ENCODE measurements at regions not wholly inside any gene's neighbourhood (a gene's known extent, or its start where the extent isn't known, plus 50 kb on each side); places are given as distances from the start of the nearest gene placed in this dataset.

DNA sequence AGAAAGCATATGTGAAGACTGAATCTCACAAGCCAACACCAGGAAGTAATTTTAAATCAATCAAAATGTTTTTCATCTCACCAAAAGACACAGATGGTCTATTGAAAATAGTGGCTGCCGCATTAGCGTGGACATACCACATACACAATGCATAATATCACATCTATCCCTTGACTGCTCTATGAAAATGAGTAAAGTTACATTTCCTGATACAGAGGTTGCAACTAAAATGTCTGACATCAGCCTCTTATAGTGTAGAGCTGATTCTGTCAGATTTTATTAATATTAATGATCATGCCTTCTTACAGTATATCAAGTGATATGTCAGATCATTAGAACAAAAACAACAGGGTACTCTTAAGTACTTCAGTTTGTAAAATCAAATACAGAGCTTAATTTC is 339.8 kb upstream of the EPHA7 start:
- intact Hi-C loops (cut with DNase I) = no loop called here
- no peak for DNase-seq (ENCODE audit: low spot score)

DNA sequence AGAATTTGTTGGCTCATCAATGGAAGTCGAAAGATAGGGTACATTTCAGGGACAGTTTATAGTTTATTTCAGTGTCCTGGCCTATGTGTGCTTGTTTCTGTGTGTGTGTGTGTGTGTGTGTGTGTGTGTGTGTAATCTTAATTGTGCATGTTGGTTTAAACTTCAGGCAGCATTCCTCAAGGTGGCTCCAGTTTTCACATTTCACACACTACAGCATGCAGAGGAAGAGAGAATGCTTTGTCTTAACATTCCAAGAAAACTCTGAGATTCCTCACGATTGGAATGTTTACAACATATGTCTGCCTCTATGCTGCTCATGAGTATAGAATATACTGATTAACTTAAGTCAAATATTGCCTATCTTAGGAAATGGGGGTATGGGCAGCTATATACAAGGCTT is 332.6 kb upstream of the EPHA7 start:
- no peak for DNase-seq (ENCODE audit: low spot score)
- intact Hi-C loops (cut with DNase I) = no loop called here

DNA sequence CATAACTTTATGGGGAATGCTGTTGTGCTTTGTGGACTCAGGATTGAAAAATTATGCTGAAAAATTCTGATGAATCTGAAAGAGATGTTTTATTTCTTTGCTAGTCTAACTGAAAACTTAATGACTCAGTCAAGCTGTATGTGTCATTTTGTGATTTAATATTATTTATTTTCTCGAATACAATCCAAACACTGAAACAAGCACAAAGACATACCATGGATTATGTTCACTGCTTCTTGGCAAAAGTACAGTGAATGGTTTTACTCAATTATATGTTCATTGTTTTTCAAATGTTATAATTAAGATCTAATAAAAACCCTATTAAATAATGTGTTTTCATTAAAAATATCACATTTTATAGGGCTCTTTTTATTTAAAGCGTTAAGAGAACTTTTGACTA is 330.6 kb upstream of the EPHA7 start:
- intact Hi-C loops (cut with DNase I) = no loop called here
- no peak for DNase-seq (ENCODE audit: low spot score)

DNA sequence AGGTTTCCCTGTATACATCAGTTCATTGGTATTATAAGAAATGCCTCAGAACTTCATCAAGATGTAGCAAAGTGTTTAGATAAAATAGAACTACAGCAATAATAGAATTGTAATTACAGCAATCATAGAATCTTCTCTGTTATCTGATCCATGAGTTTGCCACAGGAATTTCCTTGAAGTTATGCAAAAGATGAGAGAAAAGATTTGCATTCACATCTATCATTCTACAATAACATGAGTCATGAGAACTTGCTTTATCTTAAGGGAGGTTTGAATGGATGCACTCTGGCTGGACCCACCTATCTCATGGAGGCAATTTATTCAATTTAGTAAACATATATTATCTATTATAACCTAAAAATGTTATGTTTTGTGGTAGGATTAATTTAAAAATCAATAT is 329.8 kb upstream of the EPHA7 start:
- DNase-seq (ENCODE audit: low spot score) = no peak
- intact Hi-C loops (cut with DNase I) = no loop called here

DNA sequence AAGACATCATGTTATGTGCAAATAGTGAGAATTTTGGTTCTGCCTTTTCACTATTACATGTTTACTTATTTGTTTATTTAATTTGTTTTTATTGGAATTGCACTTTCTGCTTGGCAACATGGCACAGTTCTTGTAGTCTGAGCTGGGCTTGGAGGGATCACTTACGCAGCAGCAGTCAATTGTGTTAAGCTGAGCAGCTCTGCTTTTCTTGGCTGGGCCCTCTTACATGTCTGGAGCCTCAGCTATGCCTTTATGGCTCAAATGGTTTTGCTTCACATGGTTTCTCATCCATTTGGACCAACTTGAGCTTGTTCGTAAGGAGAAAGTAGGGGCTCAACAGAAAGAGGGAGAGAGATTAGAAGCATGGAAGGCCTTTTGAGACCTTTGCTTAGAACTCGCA is 327.5 kb upstream of the EPHA7 start:
- no peak for DNase-seq (ENCODE audit: low spot score)
- intact Hi-C loops (cut with DNase I) = no loop called here

DNA sequence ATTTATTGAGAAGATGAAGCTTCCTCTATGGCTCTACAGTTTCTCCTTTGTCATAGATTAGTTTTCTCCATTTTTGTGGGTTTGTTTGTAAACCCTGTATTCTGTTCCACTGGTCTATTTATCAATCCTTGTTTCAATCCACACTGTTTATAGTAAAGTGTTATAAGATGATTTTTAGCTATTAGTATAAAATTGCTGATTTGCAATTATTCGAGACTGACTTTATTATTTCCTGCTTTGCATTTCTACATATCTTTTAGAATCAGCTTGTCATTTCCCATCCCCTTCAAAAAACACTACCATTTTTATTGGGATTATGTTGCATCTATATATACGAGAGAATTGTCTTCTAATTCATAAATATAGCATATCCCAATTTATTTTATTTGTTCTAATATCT is 325.9 kb upstream of the EPHA7 start:
- DNase-seq (ENCODE audit: low spot score) = no peak
- intact Hi-C loops (cut with DNase I) = no loop called here

DNA sequence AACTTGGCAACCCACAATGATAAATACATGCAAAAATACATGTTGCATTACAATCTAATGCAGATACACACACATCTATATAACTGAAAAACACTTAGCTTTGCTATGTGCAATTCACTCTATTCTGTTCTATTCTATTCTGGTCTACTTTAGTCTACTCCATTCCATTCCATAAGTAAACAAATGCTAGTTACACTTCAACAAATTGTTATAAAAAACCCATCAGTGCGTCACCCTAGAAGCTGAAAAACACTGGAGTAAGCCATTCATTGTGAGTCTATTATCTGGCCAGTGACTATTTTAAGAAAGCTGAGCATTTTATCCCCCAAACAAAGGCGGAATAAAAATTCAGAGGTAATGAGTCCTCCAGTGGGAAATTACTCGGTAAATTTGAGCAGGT is 315.7 kb upstream of the EPHA7 start:
- intact Hi-C loops (cut with DNase I) = no loop called here

DNA sequence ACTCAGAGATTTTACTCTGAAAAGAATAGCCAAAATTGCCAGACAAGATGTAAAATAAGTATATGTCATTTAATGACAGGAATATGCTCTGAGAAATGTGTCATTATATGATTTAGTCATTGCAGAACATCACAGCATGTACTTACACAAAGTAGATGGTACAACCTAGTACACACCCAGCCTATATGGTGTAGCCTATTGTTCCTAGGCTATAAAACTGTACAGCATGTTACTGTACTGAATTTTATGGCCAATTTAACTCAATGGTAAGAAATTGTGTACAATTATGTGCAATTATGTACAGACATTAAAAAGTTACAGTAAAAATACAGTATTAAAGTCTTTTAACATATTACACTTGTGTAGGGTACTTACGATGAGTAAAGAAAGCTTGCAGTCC is 311.9 kb upstream of the EPHA7 start:
- intact Hi-C loops (cut with DNase I) = no loop called here

More for the DNA sequence above, 315.7 kb upstream of the EPHA7 start:
- no peak for DNase-seq (ENCODE audit: low spot score)

DNA sequence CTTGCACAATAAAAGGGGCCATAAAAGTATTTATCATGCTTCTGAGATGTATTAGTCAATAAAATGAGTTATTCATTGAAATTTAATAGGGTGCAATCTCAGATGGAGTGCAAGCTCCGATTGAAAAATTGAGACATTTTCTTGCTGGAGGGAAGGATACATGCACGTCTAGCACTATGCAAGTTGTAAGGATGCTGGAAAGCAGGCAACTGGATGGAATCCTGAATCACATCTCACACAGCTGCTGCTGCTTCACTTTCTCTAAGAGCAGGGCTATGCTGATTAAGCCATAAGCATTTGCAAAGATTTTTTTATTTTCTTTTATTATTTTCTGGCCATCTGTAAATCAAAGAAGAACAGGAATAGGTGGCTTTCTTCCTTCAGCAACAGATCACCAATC is 308.8 kb upstream of the EPHA7 start:
- no peak for DNase-seq (ENCODE audit: low spot score)
- intact Hi-C loops (cut with DNase I) = no loop called here

More for the DNA sequence above, 311.9 kb upstream of the EPHA7 start:
- no peak for DNase-seq (ENCODE audit: low spot score)

DNA sequence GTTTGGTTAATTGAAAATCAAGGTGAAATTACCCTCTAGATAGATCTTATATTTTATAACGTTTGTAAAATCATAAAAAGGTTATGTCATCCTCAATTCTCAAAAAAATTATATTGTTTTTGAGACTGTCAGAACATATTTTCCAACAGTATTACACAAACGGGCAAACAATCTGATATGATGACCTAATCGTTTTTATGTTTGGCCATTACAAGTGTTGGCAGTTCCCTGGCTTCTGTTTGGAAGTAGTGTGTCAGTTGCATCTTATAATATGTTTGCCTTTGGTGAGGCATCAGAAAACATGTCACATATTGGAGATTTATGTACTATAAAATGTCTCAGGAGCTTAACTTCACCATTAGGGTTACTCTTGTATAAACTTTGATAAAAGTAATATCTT is 308.1 kb upstream of the EPHA7 start:
- intact Hi-C loops (cut with DNase I) = no loop called here
- no peak for DNase-seq (ENCODE audit: low spot score)

DNA sequence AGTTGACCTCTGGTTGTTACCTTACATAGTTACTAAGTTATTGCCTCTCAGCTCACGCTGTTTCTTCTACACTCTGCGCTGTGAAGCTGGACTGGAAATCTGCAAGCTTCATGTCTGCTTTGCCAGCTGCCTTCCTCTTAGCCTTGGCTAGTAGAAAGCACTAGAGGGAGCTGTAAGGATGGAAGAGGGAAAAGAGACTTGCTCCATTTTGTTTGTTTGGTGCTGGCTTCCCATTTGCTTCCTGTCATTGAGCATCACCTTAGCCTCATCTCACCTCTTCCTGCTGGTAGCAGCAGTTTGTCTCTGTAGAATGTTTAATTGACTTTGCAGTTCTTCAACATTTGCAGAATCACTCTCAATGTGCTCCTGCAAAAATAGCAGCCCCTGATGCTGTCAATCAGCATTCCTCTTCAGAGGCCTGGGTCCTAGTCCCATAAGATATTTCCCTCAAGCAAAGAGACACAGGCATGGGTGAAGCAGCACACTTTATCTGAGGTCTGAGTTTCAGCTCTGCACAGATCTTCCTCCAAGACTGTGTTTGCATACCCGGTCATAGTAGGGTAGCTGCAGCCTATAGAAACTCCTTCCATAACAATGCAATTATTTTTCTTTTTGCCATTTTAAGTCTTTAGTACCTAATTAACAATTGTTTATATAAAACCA is 302.2 kb upstream of the EPHA7 start:
- intact Hi-C loops (cut with DNase I) = no loop called here
- DNase-seq (ENCODE audit: low spot score) = no peak

DNA sequence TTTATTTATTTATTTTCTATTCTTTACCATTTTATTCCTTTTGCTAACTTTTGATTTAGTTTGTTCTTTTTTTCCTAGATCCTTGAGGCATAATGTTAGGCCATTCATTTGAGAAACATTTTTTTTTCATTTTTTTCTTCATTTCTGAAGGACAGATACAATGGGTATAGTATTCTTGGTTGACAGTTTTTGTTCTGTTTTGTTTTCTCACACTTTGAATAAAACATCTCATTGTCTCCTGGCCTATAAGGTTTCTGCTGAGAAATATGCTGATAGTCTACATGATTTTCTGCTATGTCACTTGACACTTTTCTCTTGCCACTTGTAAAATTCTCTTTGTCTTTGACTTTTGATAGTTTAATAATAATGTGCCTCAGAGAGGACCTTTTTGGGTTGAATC is 294.6 kb upstream of the EPHA7 start:
- intact Hi-C loops (cut with DNase I) = no loop called here
- no peak for DNase-seq (ENCODE audit: low spot score)

DNA sequence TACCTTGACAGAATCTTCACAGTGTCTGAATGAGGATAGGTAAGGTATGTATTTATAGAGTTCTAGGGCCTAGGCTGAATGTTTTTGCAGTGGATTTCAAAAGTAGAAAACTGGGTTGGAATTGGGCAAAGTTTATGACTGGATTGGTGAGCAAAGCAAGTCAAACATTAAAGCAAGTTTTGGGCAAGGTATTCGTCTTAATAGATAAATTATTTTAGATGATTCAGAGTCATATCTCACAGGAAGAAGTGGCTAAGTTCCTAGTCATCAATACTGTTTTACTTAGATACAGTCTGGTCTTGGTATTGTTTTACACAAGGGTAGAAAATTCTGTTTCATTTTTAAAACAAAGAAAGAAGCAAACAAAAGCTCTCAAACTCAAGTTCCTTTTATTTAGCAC is 284.1 kb upstream of the EPHA7 start:
- intact Hi-C loops (cut with DNase I) = no loop called here
- DNase-seq (ENCODE audit: low spot score) = no peak

DNA sequence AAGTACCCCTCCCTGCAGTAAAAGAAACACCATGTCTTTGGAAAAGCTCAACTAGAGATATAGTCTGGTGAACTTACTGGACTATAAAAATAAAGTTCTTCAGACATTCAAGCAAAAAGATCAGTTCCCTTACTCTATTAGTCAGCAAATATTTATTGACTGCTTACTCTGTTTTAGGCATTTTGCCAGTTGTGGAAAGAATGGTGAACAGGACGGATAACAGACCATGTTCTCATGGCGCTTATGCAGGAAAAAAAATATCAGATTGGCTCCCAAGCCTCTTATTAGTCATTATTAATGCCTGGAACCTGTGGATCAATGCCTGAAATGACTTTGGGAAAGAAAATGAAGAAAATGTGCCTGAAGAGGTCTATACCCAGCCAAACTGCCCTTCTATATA is 282.2 kb upstream of the EPHA7 start:
- intact Hi-C loops (cut with DNase I) = no loop called here
- DNase-seq (ENCODE audit: low spot score) = no peak

DNA sequence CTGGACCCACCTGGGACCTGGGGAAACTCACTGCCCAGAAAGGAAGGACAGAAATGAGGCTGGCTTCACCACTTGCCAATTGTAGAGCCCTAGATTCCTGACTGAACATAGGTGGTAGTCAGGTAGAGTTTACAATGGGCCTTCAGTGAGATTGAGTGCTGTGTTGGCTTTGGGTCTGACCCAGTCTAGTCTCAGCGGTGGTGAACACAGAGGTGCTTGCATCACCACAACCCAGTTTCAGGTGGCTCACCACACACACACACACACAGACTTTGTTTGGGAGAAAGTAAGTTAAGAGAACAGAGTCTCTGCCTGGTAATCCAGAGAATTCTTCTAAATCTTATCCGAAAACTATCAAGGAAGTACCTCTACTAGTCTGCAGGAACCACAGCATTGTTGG is 266.1 kb upstream of the EPHA7 start:
- DNase-seq (ENCODE audit: low spot score) = no peak
- intact Hi-C loops (cut with DNase I) = no loop called here

DNA sequence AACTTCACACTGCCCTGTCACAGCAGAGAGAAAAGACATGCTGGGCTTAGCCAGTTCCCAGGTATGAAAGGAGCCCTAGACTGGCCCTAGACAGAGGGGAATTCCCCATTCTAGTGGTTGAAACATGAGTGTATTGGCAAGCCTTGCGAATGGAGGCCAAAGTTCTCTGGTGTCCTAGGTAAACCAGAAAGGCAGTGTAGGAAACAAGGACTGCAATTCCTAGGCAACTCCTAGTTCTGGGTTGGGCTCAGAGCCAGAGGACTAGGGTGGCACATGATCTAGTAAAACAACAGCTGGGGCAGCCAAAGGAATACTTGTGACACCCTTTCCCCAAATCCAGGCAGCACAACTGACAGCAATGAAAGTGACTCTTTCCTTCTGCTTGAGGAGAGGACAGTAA is 265.0 kb upstream of the EPHA7 start:
- no peak for DNase-seq (ENCODE audit: low spot score)
- intact Hi-C loops (cut with DNase I) = no loop called here

DNA sequence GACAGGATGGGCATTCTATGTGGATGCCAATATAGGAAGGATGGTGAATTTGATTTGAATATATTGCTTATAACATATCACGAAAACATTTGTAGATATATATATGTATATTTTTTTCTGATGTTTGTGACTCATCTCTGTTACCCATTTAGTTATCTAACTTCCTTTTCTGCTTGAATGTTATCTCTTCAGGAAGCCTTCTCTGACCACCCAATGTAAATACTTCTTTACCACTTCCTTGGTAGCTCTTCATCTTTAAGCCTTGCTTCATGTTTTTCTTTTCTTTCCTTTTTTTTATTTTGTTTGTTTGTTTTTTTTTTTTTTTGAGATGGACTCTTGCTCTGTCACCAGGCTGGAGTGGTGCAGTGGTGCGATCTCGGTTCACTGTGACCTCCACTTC is 260.5 kb upstream of the EPHA7 start:
- no peak for DNase-seq (ENCODE audit: low spot score)
- intact Hi-C loops (cut with DNase I) = no loop called here

DNA sequence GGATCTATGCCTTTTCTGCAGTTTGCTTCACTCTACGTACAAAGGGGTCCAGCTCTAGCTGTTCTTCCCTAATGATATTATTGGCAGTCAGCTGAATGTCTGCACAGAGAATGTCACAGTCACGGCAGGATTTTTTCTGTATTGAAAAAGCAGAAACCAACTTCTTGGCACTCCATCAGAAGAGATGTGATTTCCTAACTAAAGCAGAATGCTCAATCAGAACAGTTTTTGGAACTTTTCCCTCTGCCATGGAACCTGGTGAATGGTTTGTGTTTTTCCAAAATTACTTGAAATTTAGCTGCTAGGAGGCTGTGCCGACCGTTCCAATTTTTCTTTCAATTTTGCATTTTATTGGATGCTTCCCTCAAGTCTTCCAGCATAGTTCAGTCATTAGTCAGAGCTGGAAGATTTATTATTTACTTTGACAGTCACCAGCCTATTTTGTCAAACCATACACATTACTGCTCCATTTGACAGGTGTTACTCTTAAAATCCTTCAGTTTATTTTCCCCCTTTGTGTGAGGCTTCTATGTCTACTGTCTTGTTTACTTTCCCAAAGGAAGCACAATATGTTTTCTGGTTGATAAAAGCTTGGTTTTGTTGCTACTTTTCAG is 259.6 kb upstream of the EPHA7 start:
- DNase-seq (ENCODE audit: low spot score) = no peak
- intact Hi-C loops (cut with DNase I) = no loop called here

DNA sequence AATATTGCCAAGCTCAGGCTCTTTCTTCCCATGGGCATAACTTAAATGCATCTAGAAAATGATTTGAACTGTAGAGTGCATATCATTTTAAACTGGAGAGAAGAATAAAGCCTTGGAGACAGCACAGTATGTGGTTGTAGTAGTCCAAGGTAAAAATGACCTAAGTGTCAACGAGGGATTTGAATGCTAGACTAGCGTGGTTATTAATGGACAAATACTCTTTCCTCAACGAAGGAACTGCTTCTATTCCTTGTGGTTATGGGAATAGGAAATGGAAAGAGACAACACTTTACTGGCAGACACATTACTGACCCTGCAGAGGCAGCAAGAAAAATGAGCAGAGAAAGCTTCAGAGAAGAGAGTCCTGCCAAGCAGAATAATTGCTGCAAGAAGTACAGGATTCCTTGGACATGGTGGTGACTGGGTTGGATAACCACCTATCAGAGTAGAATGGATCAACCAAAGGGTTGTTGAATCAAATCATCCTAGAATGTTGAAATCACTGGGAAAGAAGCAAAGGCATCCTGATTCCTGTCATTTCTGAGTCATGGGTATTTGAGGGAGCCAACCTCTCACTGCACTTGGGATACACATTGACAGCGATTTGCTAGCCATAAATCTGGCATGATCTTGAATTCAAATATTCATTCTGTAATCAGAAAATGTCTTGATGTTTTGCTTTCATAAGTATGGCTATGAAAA is 258.1 kb upstream of the EPHA7 start:
- intact Hi-C loops (cut with DNase I) = no loop called here

DNA sequence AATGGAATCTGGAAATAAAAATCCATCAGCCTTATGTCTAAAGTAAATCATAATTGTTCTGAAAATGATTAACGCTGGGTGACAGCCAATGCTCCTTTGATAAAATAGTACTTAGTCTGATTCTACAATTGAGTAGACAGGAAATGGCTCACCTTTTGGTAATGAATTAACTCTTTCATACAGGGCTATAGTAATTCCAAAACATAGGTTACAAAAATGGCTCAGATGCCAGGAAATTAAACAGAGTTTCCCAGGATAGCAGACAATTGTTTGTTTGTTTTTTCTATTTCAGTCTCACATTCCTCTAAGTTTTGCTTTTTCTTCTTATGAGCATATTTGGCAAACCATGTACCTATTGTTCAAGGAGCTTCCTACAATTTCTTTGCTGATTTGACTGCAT is 257.2 kb upstream of the EPHA7 start:
- DNase-seq (ENCODE audit: low spot score) = no peak
- intact Hi-C loops (cut with DNase I) = no loop called here

More for the DNA sequence above, 258.1 kb upstream of the EPHA7 start:
- no peak for DNase-seq (ENCODE audit: low spot score)

DNA sequence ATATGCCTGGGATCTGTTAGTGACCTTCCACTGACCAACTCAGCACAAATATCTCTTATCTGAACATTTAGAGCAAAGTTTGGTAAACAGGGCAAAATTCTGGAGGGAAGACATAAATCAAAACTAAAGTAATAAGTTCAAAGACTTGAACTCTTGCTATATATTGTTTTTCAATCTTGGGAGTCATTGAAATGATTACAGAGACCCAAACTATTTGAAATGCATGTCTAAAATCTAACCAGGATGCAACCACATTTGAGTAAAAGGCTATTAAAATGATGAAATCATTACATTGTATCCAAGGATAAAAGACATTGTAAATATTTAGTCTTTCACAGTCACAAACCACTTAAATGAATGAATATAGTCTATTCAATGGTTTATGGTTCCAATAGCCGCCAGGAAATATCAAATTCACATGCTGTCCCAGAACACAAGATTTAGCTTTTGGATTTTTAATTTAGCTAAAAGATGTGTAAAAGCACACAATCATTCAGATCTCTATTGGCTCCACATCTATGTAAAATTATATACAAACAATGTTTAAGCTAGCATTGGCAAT is 256.6 kb upstream of the EPHA7 start:
- intact Hi-C loops (cut with DNase I) = no loop called here
- no peak for DNase-seq (ENCODE audit: low spot score)
